ENCODE measurements at regions not wholly inside any gene's neighbourhood (a gene's known extent, or its start where the extent isn't known, plus 50 kb on each side); places are given as distances from the start of the nearest gene placed in this dataset.
"Not testable (repeated sequence)": the region's sequence is repeated elsewhere in the genome, so short reads cannot be mapped to it uniquely, and the experiment has no call there.

DNA sequence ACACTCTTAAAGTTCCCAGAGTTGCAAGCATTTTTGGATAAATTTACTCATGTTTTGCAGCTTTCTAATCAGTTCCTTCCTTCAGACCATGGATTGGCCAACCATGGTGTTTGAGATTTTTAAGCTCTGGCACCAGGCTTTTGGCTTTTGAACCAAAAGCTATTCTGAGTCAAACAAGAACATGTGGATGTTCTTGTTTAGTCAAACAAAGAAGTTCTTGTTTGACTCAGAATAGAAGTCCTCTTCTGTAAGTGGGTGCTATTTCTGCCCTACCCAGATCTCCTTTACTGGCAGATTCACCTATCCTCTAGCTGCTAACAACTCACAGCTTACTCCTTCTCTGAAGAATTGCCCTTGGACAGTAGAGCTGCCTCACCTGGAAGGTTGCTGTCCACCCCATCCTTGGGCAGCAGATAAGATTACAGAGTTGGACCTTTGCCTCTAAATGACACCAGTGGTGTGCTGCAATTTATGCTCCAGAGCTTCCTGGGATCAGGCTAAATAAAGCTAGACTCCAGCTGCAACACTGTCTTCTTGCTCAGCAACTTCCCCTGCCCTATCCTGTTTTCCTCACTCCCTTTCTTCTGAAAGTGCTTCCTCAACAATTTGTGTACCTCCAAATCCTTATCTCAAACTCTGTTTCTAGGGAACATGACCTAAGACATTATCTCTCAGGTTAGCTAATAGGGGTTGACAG is 65.6 kb downstream of the COL6A6 start:
- no peak overlapping the region for H3K4me3 ChIP-seq
- intact Hi-C loops (cut with DNase I) = no loop called here
- H3K27me3 ChIP-seq = peaks cover 0 to 3% (median 0%) of the 10 kb centered on the region in 9 donors
- DNase-seq = no peak
- ATAC-seq = peak; percentile 42 to 72 (median 66)
- H3K9me3 ChIP-seq = no peaks in the 10 kb centered on the region
- H3K4me1 ChIP-seq = peaks cover 0 to 8% (median 0%) of the 10 kb centered on the region in 12 donors
- no peak for TF ChIP-seq POLR2A (IDR thresholded peaks at IDR 0.05)
- TF ChIP-seq, protein P1, sequence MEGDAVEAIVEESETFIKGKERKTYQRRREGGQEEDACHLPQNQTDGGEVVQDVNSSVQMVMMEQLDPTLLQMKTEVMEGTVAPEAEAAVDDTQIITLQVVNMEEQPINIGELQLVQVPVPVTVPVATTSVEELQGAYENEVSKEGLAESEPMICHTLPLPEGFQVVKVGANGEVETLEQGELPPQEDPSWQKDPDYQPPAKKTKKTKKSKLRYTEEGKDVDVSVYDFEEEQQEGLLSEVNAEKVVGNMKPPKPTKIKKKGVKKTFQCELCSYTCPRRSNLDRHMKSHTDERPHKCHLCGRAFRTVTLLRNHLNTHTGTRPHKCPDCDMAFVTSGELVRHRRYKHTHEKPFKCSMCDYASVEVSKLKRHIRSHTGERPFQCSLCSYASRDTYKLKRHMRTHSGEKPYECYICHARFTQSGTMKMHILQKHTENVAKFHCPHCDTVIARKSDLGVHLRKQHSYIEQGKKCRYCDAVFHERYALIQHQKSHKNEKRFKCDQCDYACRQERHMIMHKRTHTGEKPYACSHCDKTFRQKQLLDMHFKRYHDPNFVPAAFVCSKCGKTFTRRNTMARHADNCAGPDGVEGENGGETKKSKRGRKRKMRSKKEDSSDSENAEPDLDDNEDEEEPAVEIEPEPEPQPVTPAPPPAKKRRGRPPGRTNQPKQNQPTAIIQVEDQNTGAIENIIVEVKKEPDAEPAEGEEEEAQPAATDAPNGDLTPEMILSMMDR (IDR thresholded peaks at IDR 0.05) = no peak
- H3K36me3 ChIP-seq = no peaks in the 10 kb centered on the region
- H3K27ac ChIP-seq = peak overlapping the region in 5 of 12 donors; percentile 10 to 32 (median 13)

DNA sequence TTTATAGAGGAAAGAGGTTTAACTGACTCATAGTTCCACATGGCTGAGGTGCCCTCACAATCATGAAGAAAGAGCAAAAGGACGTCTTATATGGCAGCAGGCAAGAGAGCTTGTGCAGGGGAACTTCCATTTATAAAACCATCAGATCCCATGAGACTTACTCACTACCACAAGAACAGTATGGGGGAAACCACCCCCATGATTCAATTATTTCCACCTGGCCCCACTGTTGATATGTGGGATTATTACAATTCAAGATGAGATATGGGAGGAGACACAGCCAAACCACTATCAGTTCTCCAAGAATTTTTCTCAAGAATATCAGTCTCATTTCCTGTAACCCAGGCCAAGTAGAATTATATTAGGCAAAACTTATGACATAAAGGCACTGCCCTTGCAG is 77.8 kb downstream of the COL6A6 start:
- intact Hi-C loops (cut with DNase I); DNase-seq; H3K9me3 ChIP-seq; H3K27ac ChIP-seq; H3K36me3 ChIP-seq; H3K27me3 ChIP-seq; H3K4me3 ChIP-seq; H3K4me1 ChIP-seq; ATAC-seq: not testable (repeated sequence)
- WGBS, 4 donors = 38 to 68% (median 46%) methylated on average over 1 of the region's 1 CpG

DNA sequence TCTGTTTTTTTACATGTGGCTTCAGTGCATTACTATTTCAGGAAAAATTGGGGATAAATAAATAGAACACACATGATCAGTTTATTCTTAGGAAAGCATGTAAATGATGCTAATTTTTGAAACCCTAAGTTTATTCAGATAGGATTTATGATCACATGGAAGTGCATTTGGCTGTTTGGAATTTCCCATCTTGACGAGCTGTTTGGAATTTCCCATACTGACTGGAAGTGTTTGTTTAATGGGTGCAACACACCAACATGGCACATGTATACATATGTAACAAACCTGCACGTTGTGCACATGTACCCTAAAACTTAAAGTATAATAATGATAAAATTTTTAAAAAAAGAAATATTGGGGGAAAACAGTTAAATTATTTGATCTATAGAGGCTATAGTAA is 79.5 kb downstream of the COL6A6 start:
- WGBS, 4 donors = 52 to 63% (median 60%) methylated on average over 2 of the region's 2 CpGs
- no peaks in the 10 kb centered on the region for H3K27me3 ChIP-seq
- ATAC-seq (no peak), DNase-seq (no peak)
- H3K27ac ChIP-seq = no peak overlapping the region
- no peak overlapping the region for H3K4me3 ChIP-seq
- H3K4me1 ChIP-seq = no peaks in the 10 kb centered on the region
- no peaks in the 10 kb centered on the region for H3K9me3 ChIP-seq
- H3K36me3 ChIP-seq = no peaks in the 10 kb centered on the region
- intact Hi-C loops (cut with DNase I) = no loop called here
- no peak for TF ChIP-seq POLR2A (IDR thresholded peaks at IDR 0.05)
- TF ChIP-seq, protein P1 (IDR thresholded peaks at IDR 0.05) = no peak

DNA sequence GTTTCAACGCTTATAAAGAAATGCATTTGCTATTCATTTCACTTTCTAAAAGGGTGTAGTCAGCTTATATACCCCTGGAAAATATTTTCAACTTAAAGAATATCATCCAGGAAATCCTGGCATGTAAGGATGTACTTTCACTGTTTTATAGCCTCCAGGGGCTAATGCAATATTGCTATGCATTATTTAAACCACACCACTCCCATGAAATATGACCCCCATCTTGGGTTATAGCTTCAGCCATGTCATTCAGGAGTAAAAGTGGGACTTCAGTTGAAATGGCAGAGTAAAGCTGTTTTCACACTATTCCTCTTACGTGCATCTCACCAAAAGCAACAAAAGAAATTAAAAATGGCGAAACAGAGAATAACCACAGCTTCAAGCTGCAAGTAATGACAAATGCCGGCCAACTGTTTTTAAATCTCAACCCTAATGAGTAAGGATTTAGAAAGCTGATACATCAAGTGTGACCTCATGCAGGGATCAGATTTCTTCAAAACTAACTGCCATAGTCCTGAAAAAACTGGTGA is 84.5 kb downstream of the COL6A6 start:
- Histone ChIP-seq H3K9me3 (peaks cover 0 to 12% (median 1%) of the 10 kb centered on the region in 12 donors), H3K27me3 (no peaks in the 10 kb centered on the region), H3K4me3 (no peak overlapping the region), H3K36me3 (no peaks in the 10 kb centered on the region), H3K27ac (no peak overlapping the region), H3K4me1 (no peaks in the 10 kb centered on the region)
- DNase-seq (no peak), ATAC-seq (no peak)
- TF ChIP-seq, protein P1 (IDR thresholded peaks at IDR 0.05) = no peak
- no peak for TF ChIP-seq POLR2A (IDR thresholded peaks at IDR 0.05)
- intact Hi-C loops (cut with DNase I) = no loop called here
- 85 to 89% (median 87%) methylated on average over 4 of the region's 4 CpGs for WGBS, 4 donors

DNA sequence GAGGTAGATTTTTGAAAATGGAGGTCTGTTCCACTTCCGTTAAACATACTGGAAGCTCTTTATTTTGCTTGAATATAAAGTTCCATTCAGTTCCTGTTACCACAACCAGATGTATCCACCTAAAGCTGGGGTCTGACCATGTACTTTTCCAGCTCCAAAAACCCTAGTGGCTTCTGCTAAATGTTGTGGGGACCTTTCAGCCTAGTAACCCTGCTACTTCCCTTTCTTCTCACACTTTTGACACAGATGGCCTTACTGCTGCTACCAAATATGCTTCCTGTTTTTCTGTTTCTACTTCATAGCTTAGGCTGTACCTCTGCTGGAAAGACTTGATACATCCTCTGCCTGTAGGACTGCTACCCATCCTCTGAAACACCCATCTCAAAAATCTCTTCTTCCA is 87.8 kb downstream of the COL6A6 start:
- intact Hi-C loops (cut with DNase I) = no loop called here
- Histone ChIP-seq H3K27ac (no peak overlapping the region), H3K4me1 (peaks cover 0 to 1% (median 0%) of the 10 kb centered on the region in 12 donors), H3K4me3 (no peak overlapping the region), H3K36me3 (no peaks in the 10 kb centered on the region), H3K9me3 (peaks cover 0 to 33% (median 16%) of the 10 kb centered on the region in 12 donors), H3K27me3 (no peaks in the 10 kb centered on the region)
- WGBS, 4 donors = 84 to 89% (median 86%) methylated on average over 1 of the region's 1 CpG
- DNase-seq (no peak), ATAC-seq (no peak)
- TF ChIP-seq, protein P1 (IDR thresholded peaks at IDR 0.05) = no peak
- no peak for TF ChIP-seq POLR2A (IDR thresholded peaks at IDR 0.05)

All from heart left ventricle (tissue), 16 donors.